Type B pancreatic cell (in vitro differentiated cells): ENCODE measurements at regions not wholly inside any gene's neighbourhood (a gene's known extent, or its start where the extent isn't known, plus 50 kb on each side); places are given as distances from the start of the nearest gene placed in this dataset.
A peak's percentile ranks its signal among the peaks of the same experiment; 100 is the strongest.

ENCODE experiments used
- DNase-seq: peaks from one replicate; pipeline ENCODE4 v3.0.0; 2021; ENCODE audit warnings: mixed read lengths; ENCODE audit not compliant: unreplicated experiment; ENCODE audit errors: extremely low spot score
- H3K27ac Mint-ChIP-seq: 2 replicates; pipeline ENCODE4 v1.8.0; 2021; ENCODE audit warnings: mild to moderate bottlenecking, mixed read lengths
- H3K27me3 Mint-ChIP-seq: 2 replicates; pipeline ENCODE4 v1.8.0; 2021; ENCODE audit warnings: mixed read lengths
- H3K36me3 Mint-ChIP-seq: 2 replicates; pipeline ENCODE4 v1.8.0; 2021; ENCODE audit warnings: mixed read lengths
- H3K4me1 Mint-ChIP-seq: one replicate; pipeline ENCODE4 v1.8.0; 2021; ENCODE audit warnings: mixed read lengths; ENCODE audit not compliant: unreplicated experiment
- H3K4me3 Mint-ChIP-seq: 2 replicates; pipeline ENCODE4 v1.8.0; 2021; ENCODE audit warnings: mild to moderate bottlenecking, mixed read lengths
- H3K9me3 Mint-ChIP-seq: 2 replicates; pipeline ENCODE4 v1.8.0; 2021; ENCODE audit warnings: mixed read lengths
- TF ChIP-seq, protein P1 (sequence below): fragments of 200-600 bp; sonication (generic); conservative IDR thresholded peaks from 2 replicates; pipeline ENCODE4 v1.5.0; 2021; ENCODE audit warnings: antibody characterized with exemption, mild to moderate bottlenecking

DNA sequence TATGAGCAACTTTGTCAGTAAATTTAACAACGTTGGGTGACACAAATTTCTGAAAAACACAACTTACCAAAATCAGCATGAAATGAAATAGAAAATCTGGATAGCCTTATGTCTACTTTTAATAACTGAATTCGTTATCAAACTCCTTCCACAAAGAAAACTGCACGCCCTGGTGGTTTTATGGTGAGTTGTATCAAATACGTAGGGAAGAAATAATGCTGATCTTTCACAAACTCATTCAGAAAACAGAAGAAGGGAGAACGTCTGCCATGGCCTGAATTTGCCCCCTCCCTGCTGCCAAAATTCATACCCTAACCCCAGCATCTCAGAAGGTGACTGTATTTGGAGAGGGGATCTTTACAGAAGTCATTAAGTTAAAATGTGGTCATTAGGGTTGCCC lies 50.0 kb upstream of the COL18A1 start:
- Mint-ChIP-seq H3K27ac (peak overlapping the region; percentile 7), H3K27me3 (no peaks in the 10 kb centered on the region), H3K9me3 (no peaks in the 10 kb centered on the region), H3K4me3 (no peak overlapping the region), H3K4me1 (peaks cover 51% of the 10 kb centered on the region), H3K36me3 (no peaks in the 10 kb centered on the region)
- TF ChIP-seq, protein P1, sequence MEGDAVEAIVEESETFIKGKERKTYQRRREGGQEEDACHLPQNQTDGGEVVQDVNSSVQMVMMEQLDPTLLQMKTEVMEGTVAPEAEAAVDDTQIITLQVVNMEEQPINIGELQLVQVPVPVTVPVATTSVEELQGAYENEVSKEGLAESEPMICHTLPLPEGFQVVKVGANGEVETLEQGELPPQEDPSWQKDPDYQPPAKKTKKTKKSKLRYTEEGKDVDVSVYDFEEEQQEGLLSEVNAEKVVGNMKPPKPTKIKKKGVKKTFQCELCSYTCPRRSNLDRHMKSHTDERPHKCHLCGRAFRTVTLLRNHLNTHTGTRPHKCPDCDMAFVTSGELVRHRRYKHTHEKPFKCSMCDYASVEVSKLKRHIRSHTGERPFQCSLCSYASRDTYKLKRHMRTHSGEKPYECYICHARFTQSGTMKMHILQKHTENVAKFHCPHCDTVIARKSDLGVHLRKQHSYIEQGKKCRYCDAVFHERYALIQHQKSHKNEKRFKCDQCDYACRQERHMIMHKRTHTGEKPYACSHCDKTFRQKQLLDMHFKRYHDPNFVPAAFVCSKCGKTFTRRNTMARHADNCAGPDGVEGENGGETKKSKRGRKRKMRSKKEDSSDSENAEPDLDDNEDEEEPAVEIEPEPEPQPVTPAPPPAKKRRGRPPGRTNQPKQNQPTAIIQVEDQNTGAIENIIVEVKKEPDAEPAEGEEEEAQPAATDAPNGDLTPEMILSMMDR = peak; percentile 40
- DNase-seq = no peak
